GM18868 (cell line): ENCODE measurements at regions not wholly inside any gene's neighbourhood (a gene's known extent, or its start where the extent isn't known, plus 50 kb on each side); places are given as distances from the start of the nearest gene placed in this dataset.

Experiments used
- ATAC-seq: cut with Tn5 transposase; IDR thresholded peaks from one replicate; pipeline ENCODE4 v1.9.1; 2021; ENCODE audit warnings: mild to moderate bottlenecking, moderate library complexity; ENCODE audit not compliant: unreplicated experiment

DNA sequence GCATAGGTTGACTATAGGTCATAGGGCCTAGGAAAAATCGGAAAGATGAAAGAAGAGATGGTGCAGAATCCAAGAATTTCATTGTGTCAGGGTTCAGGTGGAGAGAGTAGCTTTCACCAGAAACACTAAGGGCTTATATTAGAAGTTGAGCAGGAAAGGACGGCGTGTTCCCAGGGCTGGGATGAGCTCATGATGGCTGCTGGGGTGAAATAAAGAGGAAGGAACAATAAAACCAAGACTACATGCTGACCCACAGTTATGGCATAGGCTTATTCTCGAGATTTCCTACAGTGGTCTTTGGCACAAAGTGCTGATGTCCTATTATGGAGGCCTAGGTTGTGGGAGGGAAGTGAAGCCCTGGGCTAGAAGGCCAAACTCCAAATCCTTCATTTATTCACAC is 195.8 kb downstream of the PTEN start:
- no peak for ATAC-seq

DNA sequence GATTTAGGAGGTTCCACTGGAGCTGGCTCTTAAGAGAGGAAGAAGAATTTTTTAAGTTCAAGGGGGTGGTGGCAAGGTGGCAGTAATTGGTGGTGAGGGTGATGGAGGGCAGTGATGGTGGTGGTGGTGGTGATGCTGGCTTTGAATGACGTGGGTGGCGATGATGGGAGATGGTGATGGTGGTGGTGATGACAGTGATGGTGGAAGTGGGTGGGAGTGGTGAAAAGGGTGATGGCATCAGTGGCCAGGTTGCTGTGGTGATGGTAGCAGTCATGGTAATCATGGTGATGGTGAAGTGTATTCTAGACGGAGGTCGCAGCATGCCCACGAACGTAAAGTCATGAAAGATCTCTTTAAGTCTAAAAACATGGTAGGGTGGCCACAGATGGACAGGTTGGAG is 197.3 kb downstream of the PTEN start:
- ATAC-seq: no peak

DNA sequence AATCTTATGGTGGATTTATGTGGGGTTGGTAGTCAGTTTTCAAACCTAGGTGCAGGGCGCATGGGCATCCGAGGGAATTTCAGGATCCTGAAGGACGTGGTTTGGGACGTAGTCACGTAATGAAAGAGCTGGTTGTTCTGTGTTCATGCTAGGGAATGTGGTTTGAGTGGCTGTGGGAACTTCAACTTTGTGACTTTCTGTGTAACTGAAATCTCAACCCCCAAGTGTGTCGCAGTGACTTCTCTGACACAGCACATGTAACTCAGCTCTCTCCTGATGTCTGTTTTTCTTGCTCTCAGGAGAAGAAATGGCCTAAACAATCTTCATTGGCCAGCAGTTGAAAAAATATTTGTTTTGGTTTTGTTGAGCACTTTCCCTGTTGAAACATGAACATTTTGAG is 199.0 kb downstream of the PTEN start:
- no peak for ATAC-seq

- no peak for ATAC-seq
Observed at GRCh38 chr10:88062798-88063472, 199.5 kb downstream of the PTEN start.

DNA sequence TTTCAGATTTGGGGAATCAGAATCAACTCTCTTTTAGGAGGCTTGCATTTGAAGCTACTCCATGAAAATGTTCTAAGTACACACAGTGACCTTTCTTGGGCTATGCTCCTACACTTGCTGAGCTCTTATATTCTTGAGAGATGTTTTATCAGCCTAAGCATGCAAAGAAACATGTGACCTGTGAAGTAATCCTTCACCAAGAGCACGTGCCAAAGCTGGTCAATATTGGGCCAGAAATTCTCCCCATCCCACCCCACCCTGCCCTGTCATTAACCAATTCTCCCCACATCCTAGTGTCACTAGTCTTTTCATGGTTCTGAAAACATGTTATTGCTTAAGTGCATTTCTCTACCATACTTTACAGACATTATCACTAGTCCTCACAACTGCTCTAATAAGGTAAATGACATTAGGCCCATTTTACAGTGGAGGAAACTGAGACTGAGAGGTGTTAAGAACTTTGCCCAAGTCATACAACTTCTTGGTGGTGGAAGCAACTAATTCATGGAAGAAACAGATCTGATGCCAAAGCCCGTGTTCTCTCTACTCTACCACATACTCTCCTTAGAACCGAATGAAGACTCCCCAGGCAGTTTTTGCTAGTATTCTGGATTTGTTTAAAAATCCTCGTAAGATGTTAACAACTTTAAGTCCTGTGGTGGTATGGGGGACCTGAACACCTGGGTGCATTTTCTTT is 200.6 kb downstream of the PTEN start:
- no peak for ATAC-seq

- ATAC-seq: peak; percentile 42
Observed at GRCh38 chr10:88064608-88065382, 201.4 kb downstream of the PTEN start.

- ATAC-seq: peak; percentile 30
Observed at GRCh38 chr10:88065383-88066049, 202.1 kb downstream of the PTEN start.

GRCh38 chr10:88066319-88066718 is 202.9 kb downstream of the PTEN start:
- ATAC-seq: no peak

DNA sequence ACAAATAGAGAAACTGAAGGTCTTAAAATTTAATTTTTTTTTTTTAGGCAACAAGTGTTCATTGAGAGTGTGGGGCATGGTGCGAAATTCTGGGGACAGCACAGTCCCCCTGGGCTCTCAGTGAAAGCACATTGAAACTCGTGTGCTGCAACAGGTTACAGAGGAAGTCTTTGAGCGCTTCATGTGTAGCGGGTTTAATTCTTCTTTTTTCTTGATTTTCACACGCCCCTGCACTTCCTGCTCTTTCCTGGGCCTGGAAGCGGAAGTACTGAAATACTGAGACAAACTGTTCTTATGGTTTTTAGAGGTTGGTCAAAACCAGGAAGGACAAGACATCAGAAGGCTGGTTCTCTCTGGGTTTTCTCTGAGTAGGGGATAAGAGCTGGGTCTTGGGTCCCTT is 203.5 kb downstream of the PTEN start:
- no peak for ATAC-seq

DNA sequence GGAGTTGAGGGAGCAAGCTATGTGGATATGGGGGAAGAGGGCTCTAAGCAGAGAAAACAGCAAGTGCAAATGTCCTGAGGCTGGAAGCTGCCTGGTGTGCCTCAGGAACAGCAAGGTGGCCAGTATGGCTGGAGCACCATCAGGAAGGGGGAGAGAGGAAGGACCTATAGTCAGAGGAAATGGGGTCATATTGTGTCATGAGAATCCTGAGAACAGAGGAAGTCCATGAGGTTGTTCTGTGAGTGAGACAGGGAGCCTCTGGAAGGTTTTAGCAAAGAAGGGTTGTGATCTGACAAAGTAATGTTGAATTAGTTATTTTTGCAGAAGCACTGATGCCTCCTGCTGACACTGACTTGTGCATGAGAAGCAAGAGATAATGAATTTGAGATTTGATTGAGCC is 204.3 kb downstream of the PTEN start:
- no peak for ATAC-seq

DNA sequence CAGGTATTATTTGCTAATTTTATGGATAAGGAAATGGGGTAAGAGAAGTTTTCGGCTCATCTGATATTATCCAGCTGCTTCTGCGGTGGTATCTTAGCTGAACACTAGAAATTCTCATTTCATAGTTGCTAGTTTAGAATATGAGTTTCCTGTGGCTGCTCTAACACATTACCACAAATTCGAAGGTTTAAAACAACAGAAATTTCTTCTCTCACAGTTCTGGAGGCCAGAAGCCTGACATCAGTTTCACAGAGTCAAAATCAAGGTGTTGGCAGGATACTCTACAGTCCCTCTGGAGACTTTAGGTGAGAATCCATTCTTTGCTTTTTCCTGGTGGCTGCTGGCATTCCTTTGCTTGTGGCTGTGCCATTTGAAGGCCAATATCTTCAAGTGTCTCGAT is 205.9 kb downstream of the PTEN start:
- no peak for ATAC-seq

GRCh38 chr10:88070080-88070880 is 206.9 kb downstream of the PTEN start:
- peak; percentile 67 for ATAC-seq

GRCh38 chr10:88071879-88072278 is 208.5 kb downstream of the PTEN start:
- ATAC-seq: no peak

- no peak for ATAC-seq
Observed at GRCh38 chr10:88073682-88074081, 210.3 kb downstream of the PTEN start.

DNA sequence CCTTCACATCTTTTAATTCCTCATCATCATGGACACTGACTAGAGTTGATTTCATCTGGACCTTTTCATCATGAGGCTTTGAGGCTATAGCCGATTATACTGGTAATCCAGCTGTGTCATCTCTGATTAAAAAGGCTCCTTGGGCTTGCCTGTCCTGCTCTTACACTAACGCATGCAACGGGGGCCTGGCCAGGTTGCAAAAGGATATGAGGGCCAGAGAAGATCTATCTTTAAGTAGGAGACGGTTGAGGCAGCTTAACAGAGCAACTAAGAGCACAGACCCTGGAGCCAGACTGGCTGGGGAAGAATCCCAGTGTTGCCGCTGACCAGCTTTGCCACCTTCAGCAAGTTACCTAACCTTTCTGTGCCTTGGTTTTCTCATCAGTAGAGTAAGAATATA is 211.5 kb downstream of the PTEN start:
- no peak for ATAC-seq

DNA sequence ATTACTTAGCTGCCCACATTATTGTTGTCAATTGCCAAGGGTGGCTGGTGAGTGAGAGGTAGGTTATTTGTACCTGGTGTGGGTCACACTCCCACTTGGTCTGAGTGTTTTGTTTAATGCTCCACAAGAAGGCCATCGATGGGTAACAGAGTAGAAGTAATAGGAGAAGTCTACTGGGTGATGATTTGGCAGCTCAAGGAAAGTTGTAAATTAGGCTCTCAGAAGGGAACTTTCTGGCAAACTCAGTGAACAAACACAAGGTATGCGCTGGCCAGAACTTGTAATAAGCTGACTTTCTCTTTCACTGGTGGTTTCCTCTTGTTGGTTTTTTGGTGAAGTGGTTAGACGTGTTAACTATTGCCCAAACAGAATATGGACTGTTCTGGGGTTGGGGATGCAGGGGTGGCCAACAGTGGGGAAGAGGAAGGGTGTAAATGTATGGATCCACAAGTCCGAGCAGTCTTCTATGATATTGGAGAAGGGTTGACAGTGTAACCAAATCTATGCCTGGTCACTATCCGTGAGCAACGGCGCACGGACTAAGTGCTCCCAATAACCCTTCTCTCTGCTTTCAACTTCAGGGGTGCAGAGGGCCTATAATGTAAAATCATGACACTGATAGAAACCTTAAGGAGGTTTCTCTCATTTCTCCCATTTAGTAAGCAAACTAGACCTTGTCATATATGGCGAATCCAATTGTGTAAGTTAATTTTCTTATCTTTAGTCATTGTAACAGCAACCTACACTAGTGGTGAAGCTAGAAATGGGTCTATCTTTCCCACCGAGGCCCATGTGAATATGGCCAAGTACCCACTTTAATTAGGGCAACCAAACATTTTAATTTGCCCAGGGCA is 212.8 kb downstream of the PTEN start:
- no peak for ATAC-seq

DNA sequence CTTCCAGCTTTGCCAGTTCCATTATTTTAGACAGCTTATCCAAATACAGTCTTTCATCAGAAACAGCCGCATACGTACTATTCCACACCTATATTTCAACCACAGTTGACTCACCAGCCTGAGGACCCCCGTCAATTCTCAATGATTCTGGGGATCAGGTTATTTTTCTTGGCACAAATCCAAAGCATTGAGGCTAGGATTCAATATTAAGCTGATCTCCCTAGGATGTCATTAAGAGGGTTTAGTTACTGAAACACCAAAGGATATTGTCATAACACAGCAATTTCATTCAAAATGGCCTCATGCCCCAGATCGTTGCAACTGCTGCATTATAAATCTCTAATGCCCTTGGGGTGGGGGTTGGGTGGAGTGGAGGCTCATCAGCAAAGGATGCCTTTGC is 214.6 kb downstream of the PTEN start:
- no peak for ATAC-seq

GRCh38 chr10:88080213-88080612 is 216.8 kb downstream of the PTEN start:
- ATAC-seq: peak; percentile 65

DNA sequence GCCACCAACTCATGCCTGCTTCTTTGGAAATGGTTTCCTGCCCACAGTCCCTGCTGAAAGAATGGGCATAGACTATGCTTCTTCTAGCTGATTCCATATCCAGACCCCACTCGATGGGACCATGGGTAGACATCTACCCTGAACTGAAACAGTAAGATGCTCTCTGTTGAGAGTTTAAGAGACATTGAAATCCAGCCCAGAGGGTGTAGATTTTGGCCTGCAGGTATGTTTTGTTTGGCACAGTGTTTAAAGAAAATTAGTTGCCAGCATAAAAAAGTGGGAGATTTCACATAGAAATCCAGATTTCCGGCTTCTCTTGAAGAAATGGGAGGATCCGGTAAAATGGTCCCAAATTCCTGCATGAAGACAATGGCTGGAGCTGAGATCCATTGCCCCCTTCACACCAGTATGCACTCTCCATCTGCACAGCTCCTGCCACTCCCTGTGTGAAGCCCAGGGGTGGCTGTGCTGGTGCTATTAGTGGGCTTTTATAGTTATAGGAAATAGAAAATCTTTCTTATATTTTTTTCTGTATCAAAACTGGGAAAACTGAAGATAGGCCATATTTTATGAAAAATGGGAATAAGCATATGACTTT is 218.1 kb downstream of the PTEN start:
- no peak for ATAC-seq
